ENCODE measurements at regions not wholly inside any gene's neighbourhood (a gene's known extent, or its start where the extent isn't known, plus 50 kb on each side); places are given as distances from the start of the nearest gene placed in this dataset.

- H3K36me3 ChIP-seq (ENCODE audit: insufficient read depth, low read length) = no peaks in the 10 kb centered on the region
- H3K27ac Mint-ChIP-seq (ENCODE audit: unreplicated experiment) = no peak overlapping the region
- H4K20me1 ChIP-seq (ENCODE audit: insufficient read depth, low read length) = no peaks in the 10 kb centered on the region
- H3K4me2 ChIP-seq (ENCODE audit: low read length) = no peak overlapping the region
- no peak overlapping the region for H3K27ac ChIP-seq (ENCODE audit: low read depth, low read length)
- H3K27me3 Mint-ChIP-seq (ENCODE audit: low read depth, unreplicated experiment) = no peaks in the 10 kb centered on the region
- no peaks in the 10 kb centered on the region for H3K79me2 ChIP-seq (ENCODE audit: insufficient read depth, low read length)
- H2AFZ ChIP-seq (ENCODE audit: low read depth, low read length) = no peak overlapping the region
- no peak for TF ChIP-seq CTCF (IDR thresholded peaks at IDR 0.05; ENCODE audit: insufficient read depth, low read depth, low read length)
- no peak for TF ChIP-seq EZH2 (IDR thresholded peaks at IDR 0.05; ENCODE audit: insufficient read depth, low read length)
- peaks cover 23% of the 10 kb centered on the region for H3K4me1 Mint-ChIP-seq (ENCODE audit: low read depth, unreplicated experiment)
- no peaks in the 10 kb centered on the region for H3K27me3 ChIP-seq (ENCODE audit: insufficient read depth, low read length)
- H3K9ac ChIP-seq (ENCODE audit: low read length) = no peak overlapping the region
- H3K36me3 Mint-ChIP-seq (ENCODE audit: low read depth, unreplicated experiment) = no peaks in the 10 kb centered on the region
- H3K4me3 ChIP-seq (ENCODE audit: insufficient read depth, low read depth, low read length) = no peak overlapping the region
- DNase-seq (ENCODE audit: low read depth) (peak; percentile 71), FAIRE-seq (no peak)
- H3K9me3 Mint-ChIP-seq (ENCODE audit: unreplicated experiment) = peaks cover 8% of the 10 kb centered on the region
- H3K4me1 ChIP-seq (ENCODE audit: insufficient read depth, low read length) = peaks cover 14% of the 10 kb centered on the region
- no peak overlapping the region for H3K4me3 Mint-ChIP-seq (ENCODE audit: unreplicated experiment)
- no peaks in the 10 kb centered on the region for H3K9me3 ChIP-seq (ENCODE audit: insufficient read depth, low read depth, low read length)
Observed at GRCh38 chr17:69651921-69652320, 237.4 kb downstream of the MAP2K6 start.

- Mint-ChIP-seq H3K27me3 (ENCODE audit: low read depth, unreplicated experiment) (no peaks in the 10 kb centered on the region), H3K4me3 (ENCODE audit: unreplicated experiment) (no peak overlapping the region), H3K36me3 (ENCODE audit: low read depth, unreplicated experiment) (no peaks in the 10 kb centered on the region), H3K9me3 (ENCODE audit: unreplicated experiment) (peaks cover 5% of the 10 kb centered on the region), H3K4me1 (ENCODE audit: low read depth, unreplicated experiment) (peaks cover 23% of the 10 kb centered on the region), H3K27ac (ENCODE audit: unreplicated experiment) (peak overlapping the region; percentile 50)
- TF ChIP-seq CTCF (IDR thresholded peaks at IDR 0.05; ENCODE audit: insufficient read depth, low read depth, low read length) (no peak), EZH2 (IDR thresholded peaks at IDR 0.05; ENCODE audit: insufficient read depth, low read length) (no peak)
- H3K36me3 ChIP-seq (ENCODE audit: insufficient read depth, low read length) = no peaks in the 10 kb centered on the region
- peak overlapping the region; percentile 5 for H3K9ac ChIP-seq (ENCODE audit: low read length)
- no peak overlapping the region for H3K4me3 ChIP-seq (ENCODE audit: insufficient read depth, low read depth, low read length)
- H3K79me2 ChIP-seq (ENCODE audit: insufficient read depth, low read length) = no peaks in the 10 kb centered on the region
- H3K9me3 ChIP-seq (ENCODE audit: insufficient read depth, low read depth, low read length) = no peaks in the 10 kb centered on the region
- no peaks in the 10 kb centered on the region for H4K20me1 ChIP-seq (ENCODE audit: insufficient read depth, low read length)
- H3K27ac ChIP-seq (ENCODE audit: low read depth, low read length) = peak overlapping the region; percentile 23
- peak overlapping the region; percentile 59 for H3K4me2 ChIP-seq (ENCODE audit: low read length)
- H3K27me3 ChIP-seq (ENCODE audit: insufficient read depth, low read length) = no peaks in the 10 kb centered on the region
- DNase-seq (ENCODE audit: low read depth) (peak; percentile 92), FAIRE-seq (peak; percentile 68)
- H3K4me1 ChIP-seq (ENCODE audit: insufficient read depth, low read length) = peaks cover 14% of the 10 kb centered on the region
- H2AFZ ChIP-seq (ENCODE audit: low read depth, low read length) = no peak overlapping the region
Observed at GRCh38 chr17:69654981-69655855, 240.7 kb downstream of the MAP2K6 start.

- TF ChIP-seq CTCF (IDR thresholded peaks at IDR 0.05; ENCODE audit: insufficient read depth, low read depth, low read length) (no peak), EZH2 (IDR thresholded peaks at IDR 0.05; ENCODE audit: insufficient read depth, low read length) (no peak)
- H3K79me2 ChIP-seq (ENCODE audit: insufficient read depth, low read length) = no peaks in the 10 kb centered on the region
- no peaks in the 10 kb centered on the region for H3K36me3 Mint-ChIP-seq (ENCODE audit: low read depth, unreplicated experiment)
- no peak overlapping the region for H3K9ac ChIP-seq (ENCODE audit: low read length)
- H3K4me2 ChIP-seq (ENCODE audit: low read length) = peak overlapping the region; percentile 3
- no peaks in the 10 kb centered on the region for H3K36me3 ChIP-seq (ENCODE audit: insufficient read depth, low read length)
- no peak for FAIRE-seq
- H4K20me1 ChIP-seq (ENCODE audit: insufficient read depth, low read length) = no peaks in the 10 kb centered on the region
- DNase-seq (ENCODE audit: low read depth) = no peak
- H3K27me3 ChIP-seq (ENCODE audit: insufficient read depth, low read length) = no peaks in the 10 kb centered on the region
- no peak overlapping the region for H2AFZ ChIP-seq (ENCODE audit: low read depth, low read length)
- H3K4me1 Mint-ChIP-seq (ENCODE audit: low read depth, unreplicated experiment) = peaks cover 23% of the 10 kb centered on the region
- peaks cover 5% of the 10 kb centered on the region for H3K9me3 Mint-ChIP-seq (ENCODE audit: unreplicated experiment)
- no peaks in the 10 kb centered on the region for H3K9me3 ChIP-seq (ENCODE audit: insufficient read depth, low read depth, low read length)
- no peak overlapping the region for H3K4me3 Mint-ChIP-seq (ENCODE audit: unreplicated experiment)
- peaks cover 14% of the 10 kb centered on the region for H3K4me1 ChIP-seq (ENCODE audit: insufficient read depth, low read length)
- no peak overlapping the region for H3K4me3 ChIP-seq (ENCODE audit: insufficient read depth, low read depth, low read length)
- H3K27ac Mint-ChIP-seq (ENCODE audit: unreplicated experiment) = no peak overlapping the region
- H3K27ac ChIP-seq (ENCODE audit: low read depth, low read length) = no peak overlapping the region
- H3K27me3 Mint-ChIP-seq (ENCODE audit: low read depth, unreplicated experiment) = no peaks in the 10 kb centered on the region
Observed at GRCh38 chr17:69655902-69656301, 241.4 kb downstream of the MAP2K6 start.

Measured in astrocyte (in vitro differentiated cells and primary cell).